ENCODE measurements at regions not wholly inside any gene's neighbourhood (a gene's known extent, or its start where the extent isn't known, plus 50 kb on each side); places are given as distances from the start of the nearest gene placed in this dataset.

GRCh38 chr10:74760086-74760979 is 66.1 kb upstream of the KAT6B start:
- H3K4me1 ChIP-seq (replicated peaks), result no peaks in the 10 kb centered on the region
- no peaks in the 10 kb centered on the region for H3K27me3 ChIP-seq (replicated peaks)
- no peak overlapping the region for H3K4me3 ChIP-seq
- no peak overlapping the region for H3K27ac ChIP-seq
- DNase-seq (ENCODE audit: low read depth in 1 of 2, low spot score in 2 of 2), result no peak
- no peaks in the 10 kb centered on the region for H3K36me3 ChIP-seq
- H3K9me3 ChIP-seq (replicated peaks), result no peaks in the 10 kb centered on the region

GRCh38 chr10:74763934-74764591 is 62.3 kb upstream of the KAT6B start:
- Histone ChIP-seq H3K27ac (no peak overlapping the region), H3K9me3 (replicated peaks) (no peaks in the 10 kb centered on the region), H3K4me3 (no peak overlapping the region), H3K36me3 (no peaks in the 10 kb centered on the region), H3K4me1 (replicated peaks) (peaks cover 6% of the 10 kb centered on the region; the same call in 1 of the 2 replicates), H3K27me3 (replicated peaks) (no peaks in the 10 kb centered on the region)
- no peak for DNase-seq (ENCODE audit: low read depth in 1 of 2, low spot score in 2 of 2)

GRCh38 chr10:74765465-74765975 is 60.9 kb upstream of the KAT6B start:
- Histone ChIP-seq H3K27ac (no peak overlapping the region), H3K36me3 (no peaks in the 10 kb centered on the region), H3K4me1 (replicated peaks) (peaks cover 6% of the 10 kb centered on the region; the same call in 1 of the 2 replicates), H3K27me3 (replicated peaks) (no peaks in the 10 kb centered on the region), H3K4me3 (no peak overlapping the region), H3K9me3 (replicated peaks) (no peaks in the 10 kb centered on the region)
- no peak for DNase-seq (ENCODE audit: low read depth in 1 of 2, low spot score in 2 of 2)

GRCh38 chr10:74766501-74766900 is 59.9 kb upstream of the KAT6B start:
- no peaks in the 10 kb centered on the region for H3K36me3 ChIP-seq
- peak in 1 of 2 experiments; percentile 8 for DNase-seq (ENCODE audit: low read depth in 1 of 2, low spot score in 2 of 2)
- H3K4me3 ChIP-seq, result no peak overlapping the region
- H3K27me3 ChIP-seq (replicated peaks), result no peaks in the 10 kb centered on the region
- H3K9me3 ChIP-seq (replicated peaks), result no peaks in the 10 kb centered on the region
- no peak overlapping the region for H3K27ac ChIP-seq
- peaks cover 6% of the 10 kb centered on the region; the same call in 1 of the 2 replicates for H3K4me1 ChIP-seq (replicated peaks)

GRCh38 chr10:74770400-74770799 is 56.0 kb upstream of the KAT6B start:
- Histone ChIP-seq H3K4me3 (no peak overlapping the region), H3K27me3 (replicated peaks) (no peaks in the 10 kb centered on the region), H3K27ac (no peak overlapping the region), H3K9me3 (replicated peaks) (no peaks in the 10 kb centered on the region), H3K36me3 (no peaks in the 10 kb centered on the region), H3K4me1 (replicated peaks) (peaks cover 6% of the 10 kb centered on the region; the same call in 1 of the 2 replicates)
- no peak for DNase-seq (ENCODE audit: low read depth in 1 of 2, low spot score in 2 of 2)

- DNase-seq (ENCODE audit: low read depth in 1 of 2, low spot score in 2 of 2), result no peak
- Histone ChIP-seq H3K36me3 (no peaks in the 10 kb centered on the region), H3K27ac (no peak overlapping the region), H3K4me1 (replicated peaks) (peaks cover 6% of the 10 kb centered on the region; the same call in 1 of the 2 replicates), H3K27me3 (replicated peaks) (no peaks in the 10 kb centered on the region), H3K9me3 (replicated peaks) (no peaks in the 10 kb centered on the region), H3K4me3 (no peak overlapping the region)
These were observed 55.3 kb upstream of the KAT6B start for GRCh38 chr10:74771054-74771453.

GRCh38 chr10:74775099-74775498 is 51.3 kb upstream of the KAT6B start:
- no peak overlapping the region for H3K4me3 ChIP-seq
- DNase-seq (ENCODE audit: low read depth in 1 of 2, low spot score in 2 of 2), result no peak
- H3K36me3 ChIP-seq, result no peaks in the 10 kb centered on the region
- H3K4me1 ChIP-seq (replicated peaks), result no peaks in the 10 kb centered on the region
- no peaks in the 10 kb centered on the region for H3K27me3 ChIP-seq (replicated peaks)
- no peaks in the 10 kb centered on the region for H3K9me3 ChIP-seq (replicated peaks)
- H3K27ac ChIP-seq, result no peak overlapping the region
